RWPE2 (cell line): ENCODE measurements at regions not wholly inside any gene's neighbourhood (a gene's known extent, or its start where the extent isn't known, plus 50 kb on each side); places are given as distances from the start of the nearest gene placed in this dataset.

Source experiments
- ATAC-seq: fragments of 200-7000 bp; cut with Tn5 transposase; 3 replicates; pipeline ENCODE4 v1.9.1; 2021; ENCODE audit warnings: low read depth
- DNase-seq: peaks from one replicate; pipeline ENCODE4 v3.0.0-alpha.2; 2020; ENCODE audit warnings: low spot score
- H3K27ac ChIP-seq: fragments of 450-650 bp; 2 replicates; pipeline ENCODE4 v1.5.1; 2017; ENCODE audit warnings: mild to moderate bottlenecking; ENCODE audit not compliant: poor library complexity, severe bottlenecking
- H3K27me3 ChIP-seq: fragments of 250-450 bp; sonication (Bioruptor Pico); 2 replicates; pipeline ENCODE4 v1.5.1; 2021; ENCODE audit warnings: mild to moderate bottlenecking, moderate library complexity; ENCODE audit not compliant: insufficient read depth, poor library complexity, severe bottlenecking
- H3K36me3 ChIP-seq: fragments of 250-450 bp; sonication (Bioruptor Pico); 2 replicates; pipeline ENCODE4 v1.5.1; 2020; ENCODE audit warnings: low read depth, mild to moderate bottlenecking, moderate library complexity
- H3K4me1 ChIP-seq: fragments of 250-450 bp; sonication (Bioruptor Pico); 2 replicates; pipeline ENCODE4 v1.5.1; 2021; ENCODE audit warnings: mild to moderate bottlenecking, moderate library complexity; ENCODE audit not compliant: insufficient read depth, poor library complexity, severe bottlenecking
- H3K4me3 ChIP-seq: fragments of 250-450 bp; sonication (Bioruptor Pico); 2 replicates; pipeline ENCODE4 v1.5.1; 2021; ENCODE audit warnings: mild to moderate bottlenecking, moderate library complexity; ENCODE audit not compliant: severe bottlenecking
- H3K9me3 ChIP-seq: fragments of 250-450 bp; sonication (Bioruptor Pico); 2 replicates; pipeline ENCODE4 v1.5.1; 2021; ENCODE audit warnings: mild to moderate bottlenecking, moderate library complexity; ENCODE audit not compliant: severe bottlenecking
- TF ChIP-seq, protein P1 (sequence below): fragments of 450-650 bp; IDR thresholded peaks from one replicate; pipeline ENCODE4 v1.5.1; 2017; ENCODE audit warnings: mild to moderate bottlenecking, moderate library complexity; ENCODE audit not compliant: poor library complexity, severe bottlenecking

DNA sequence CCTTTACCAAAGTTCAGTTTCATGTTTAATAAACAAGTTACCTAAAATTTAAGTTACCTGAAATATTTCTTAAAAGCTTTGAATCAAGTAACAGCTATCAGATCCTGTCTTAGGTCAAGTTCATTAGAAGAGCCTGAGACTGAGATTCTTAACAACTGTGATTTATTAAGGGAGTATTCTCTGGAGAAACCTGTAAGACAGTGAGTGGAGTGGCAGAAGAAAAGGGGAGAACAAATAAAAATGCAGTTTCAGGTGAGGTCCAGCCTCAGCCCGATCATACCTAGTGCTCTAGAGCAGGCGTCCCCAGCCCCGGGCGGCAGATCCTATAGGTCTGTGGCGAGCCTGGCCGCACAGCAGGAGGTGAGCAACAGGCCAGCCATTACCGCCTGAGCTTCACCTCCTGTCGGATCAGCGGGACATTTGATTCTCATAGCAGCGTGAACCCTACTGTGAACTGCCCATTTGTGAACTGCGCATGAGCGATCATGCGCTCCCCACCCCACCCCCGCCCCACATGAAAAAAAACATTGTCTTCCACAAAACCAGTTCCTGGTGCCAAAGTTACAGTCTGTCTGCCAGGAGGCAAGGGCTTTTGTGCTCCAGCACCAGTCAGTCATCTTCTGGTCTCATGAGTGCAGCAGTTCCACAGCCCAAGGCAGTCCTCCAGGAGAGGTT lies 59.2 kb upstream of the ADGRB3 start:
- ATAC-seq: peak; percentile 61
- no peaks in the 10 kb centered on the region for H3K4me1 ChIP-seq
- no peak for DNase-seq

DNA sequence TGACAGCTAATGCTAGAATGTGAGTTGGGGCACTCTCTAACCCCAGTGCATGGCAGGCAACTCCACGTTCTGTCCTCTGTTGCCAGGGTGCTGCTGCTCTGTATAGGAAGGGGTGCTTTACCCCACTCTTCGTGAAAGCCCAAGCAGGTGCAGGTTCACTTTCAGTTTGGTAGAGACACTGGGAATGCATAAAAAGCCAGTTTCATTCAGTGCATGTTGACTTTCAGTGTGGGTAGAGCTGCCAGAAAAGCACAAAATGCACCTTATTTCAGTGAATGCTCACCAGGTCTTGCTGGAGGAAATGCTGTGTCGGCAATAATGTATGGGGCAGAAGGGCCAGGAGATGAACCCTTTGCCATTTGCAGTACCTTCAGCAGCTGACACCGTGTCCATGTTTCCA lies 62.1 kb upstream of the ADGRB3 start:
- H3K4me1 ChIP-seq: no peaks in the 10 kb centered on the region
- no peak overlapping the region for H3K4me3 ChIP-seq
- TF ChIP-seq, protein P1, sequence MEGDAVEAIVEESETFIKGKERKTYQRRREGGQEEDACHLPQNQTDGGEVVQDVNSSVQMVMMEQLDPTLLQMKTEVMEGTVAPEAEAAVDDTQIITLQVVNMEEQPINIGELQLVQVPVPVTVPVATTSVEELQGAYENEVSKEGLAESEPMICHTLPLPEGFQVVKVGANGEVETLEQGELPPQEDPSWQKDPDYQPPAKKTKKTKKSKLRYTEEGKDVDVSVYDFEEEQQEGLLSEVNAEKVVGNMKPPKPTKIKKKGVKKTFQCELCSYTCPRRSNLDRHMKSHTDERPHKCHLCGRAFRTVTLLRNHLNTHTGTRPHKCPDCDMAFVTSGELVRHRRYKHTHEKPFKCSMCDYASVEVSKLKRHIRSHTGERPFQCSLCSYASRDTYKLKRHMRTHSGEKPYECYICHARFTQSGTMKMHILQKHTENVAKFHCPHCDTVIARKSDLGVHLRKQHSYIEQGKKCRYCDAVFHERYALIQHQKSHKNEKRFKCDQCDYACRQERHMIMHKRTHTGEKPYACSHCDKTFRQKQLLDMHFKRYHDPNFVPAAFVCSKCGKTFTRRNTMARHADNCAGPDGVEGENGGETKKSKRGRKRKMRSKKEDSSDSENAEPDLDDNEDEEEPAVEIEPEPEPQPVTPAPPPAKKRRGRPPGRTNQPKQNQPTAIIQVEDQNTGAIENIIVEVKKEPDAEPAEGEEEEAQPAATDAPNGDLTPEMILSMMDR: no peak
- H3K9me3 ChIP-seq: no peaks in the 10 kb centered on the region
- H3K36me3 ChIP-seq: no peaks in the 10 kb centered on the region
- no peak overlapping the region for H3K27ac ChIP-seq
- peaks cover 8% of the 10 kb centered on the region for H3K27me3 ChIP-seq
- ATAC-seq (no peak), DNase-seq (no peak)

More for the DNA sequence above, 59.2 kb upstream of the ADGRB3 start:
- Histone ChIP-seq H3K9me3 (no peaks in the 10 kb centered on the region), H3K27me3 (peaks cover 8% of the 10 kb centered on the region), H3K4me3 (no peak overlapping the region), H3K36me3 (no peaks in the 10 kb centered on the region), H3K27ac (no peak overlapping the region)
- TF ChIP-seq, protein P1: no peak

DNA sequence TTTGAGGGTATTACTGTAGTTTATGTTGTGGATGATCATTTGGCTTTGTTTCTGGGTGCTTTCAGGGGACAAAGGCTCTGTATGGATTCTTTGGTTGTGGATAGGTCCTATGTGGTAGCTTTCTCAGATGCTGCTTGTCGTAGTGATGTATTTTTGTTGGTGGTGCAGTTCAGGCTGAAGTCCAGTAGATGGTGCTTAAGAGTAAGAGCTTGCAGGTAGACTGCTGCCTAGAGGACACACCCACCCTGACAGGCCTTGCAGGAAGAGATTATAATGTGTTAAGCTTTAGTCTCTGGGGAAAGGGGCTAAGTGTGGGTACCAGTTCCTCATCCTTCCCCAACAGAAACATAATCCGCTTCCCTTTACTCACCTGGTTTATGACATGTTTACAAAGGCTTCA lies 62.6 kb upstream of the ADGRB3 start:
- Histone ChIP-seq H3K4me1 (no peaks in the 10 kb centered on the region), H3K27ac (no peak overlapping the region), H3K36me3 (no peaks in the 10 kb centered on the region), H3K4me3 (no peak overlapping the region), H3K9me3 (no peaks in the 10 kb centered on the region), H3K27me3 (peaks cover 8% of the 10 kb centered on the region)
- DNase-seq: no peak
- ATAC-seq: peak; percentile 66; the same call in 1 of the 3 replicates
- TF ChIP-seq, protein P1: peak; percentile 61

DNA sequence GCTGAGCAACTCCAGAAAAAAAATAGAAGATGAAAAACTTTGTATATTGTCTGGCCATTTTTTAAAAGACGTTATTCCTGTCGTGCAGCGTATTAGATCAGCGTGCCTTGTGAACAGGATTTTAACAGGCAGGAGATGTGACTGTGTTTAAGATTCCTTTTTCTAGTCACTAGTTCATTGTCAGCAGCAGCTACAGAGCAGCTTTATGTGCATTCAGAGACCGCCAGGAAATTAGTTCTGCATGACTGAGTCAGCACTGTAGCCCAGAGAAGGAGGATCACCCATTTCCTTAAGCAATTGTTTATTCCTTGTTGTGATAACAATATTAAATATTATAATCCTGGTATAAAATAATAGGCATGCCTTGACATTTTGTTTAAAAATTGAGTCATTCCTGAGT lies 75.4 kb upstream of the ADGRB3 start:
- no peak overlapping the region for H3K4me3 ChIP-seq
- H3K27me3 ChIP-seq: no peaks in the 10 kb centered on the region
- ATAC-seq: 0 out of 3 replicates have a peak, but pooled peaks have one; percentile 38
- no peaks in the 10 kb centered on the region for H3K4me1 ChIP-seq
- TF ChIP-seq, protein P1: no peak
- H3K9me3 ChIP-seq: no peaks in the 10 kb centered on the region
- H3K27ac ChIP-seq: no peak overlapping the region
- H3K36me3 ChIP-seq: no peaks in the 10 kb centered on the region
- DNase-seq: no peak

DNA sequence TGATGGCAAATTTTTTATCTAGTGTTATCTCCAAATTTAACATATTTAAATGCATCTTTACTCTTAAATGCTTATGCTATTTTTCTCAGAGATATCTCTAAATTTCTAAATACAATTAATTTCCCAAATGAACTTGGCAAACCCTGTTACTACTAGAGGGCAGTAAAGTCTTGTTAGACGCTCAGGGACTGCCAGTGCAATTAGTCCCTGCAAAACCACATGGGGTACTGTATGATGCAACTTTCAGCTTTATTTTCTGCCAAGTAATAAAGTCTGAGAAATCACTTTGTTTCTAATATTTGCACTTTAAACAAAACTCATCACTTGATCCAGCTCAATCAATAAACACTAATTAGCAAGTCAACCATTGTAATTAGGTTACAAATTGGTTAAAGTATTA lies 76.0 kb upstream of the ADGRB3 start:
- no peaks in the 10 kb centered on the region for H3K4me1 ChIP-seq
- H3K9me3 ChIP-seq: no peaks in the 10 kb centered on the region
- TF ChIP-seq, protein P1: no peak
- ATAC-seq (no peak), DNase-seq (no peak)
- no peak overlapping the region for H3K27ac ChIP-seq
- H3K27me3 ChIP-seq: no peaks in the 10 kb centered on the region
- no peak overlapping the region for H3K4me3 ChIP-seq
- no peaks in the 10 kb centered on the region for H3K36me3 ChIP-seq
